Spleen (tissue), 7 donors: ENCODE measurements at regions not wholly inside any gene's neighbourhood (a gene's known extent, or its start where the extent isn't known, plus 50 kb on each side); places are given as distances from the start of the nearest gene placed in this dataset.

ENCODE experiments used
- CTCF ChIP-seq, 11 experiments: fragments of 200-600 bp in 7 of 11; fragments of 450-650 bp in 4 of 11; sonication (generic) in 4 of 11; IDR thresholded peaks in 8 of 11; conservative IDR thresholded peaks in 3 of 11; 1 replicate in 7 of 11; 2 replicates in 4 of 11; pipeline versions ENCODE4 v1.4.0 to v1.8.0; 2016 to 2021; ENCODE audit warnings: antibody characterized with exemption in 11 of 11, inconsistent platforms in 4 of 11, mild to moderate bottlenecking in 1 of 11
- POLR2AphosphoS5 ChIP-seq, 3 donors: sonication (generic); formaldehyde crosslinking; IDR thresholded peaks; one replicate each; pipeline ENCODE4 v1.5.1; 2017; ENCODE audit warnings: antibody characterized with exemption in 3 of 3
- donor health status: DM: no; HTN: no; CAD: no; lungs with moderate emphysema.
- donor health status: DM: no; HTN: no; CAD: no.
- donor health status: DM: no; HTN: no; CAD: no.

- no peak for TF ChIP-seq CTCF (IDR thresholded peaks at IDR 0.05 in 8 of 11, conservative IDR thresholded peaks at IDR 0.05 in 3 of 11)
- TF ChIP-seq POLR2AphosphoS5 (IDR thresholded peaks at IDR 0.05): no peak
Measured at GRCh38 chr9:106700676-106701075, 162.3 kb upstream of the ZNF462 start.
